Activated CD4-positive, alpha-beta T cell treated with anti-CD3 and anti-CD28 coated beads for 36 hours (primary cell): ENCODE measurements at regions not wholly inside any gene's neighbourhood (a gene's known extent, or its start where the extent isn't known, plus 50 kb on each side); places are given as distances from the start of the nearest gene placed in this dataset.
"Not testable (repeated sequence)": the region's sequence is repeated elsewhere in the genome, so short reads cannot be mapped to it uniquely, and the experiment has no call there.

Source experiments
- ATAC-seq: fragments of 200-7000 bp; cut with Tn5 transposase; one replicate; pipeline ENCODE4 v1.10.0; 2021; ENCODE audit warnings: mild to moderate bottlenecking, moderate library complexity
- CTCF ChIA-PET: fragments of 350-600 bp; sonication (Branson Sonifier 250); formaldehyde crosslinking; loops from one replicate; lab custom pipeline; 2021; ENCODE audit warnings: antibody characterized with exemption; lab: Charles Lee
- POLR2A ChIA-PET: fragments of 350-600 bp; sonication (Branson Sonifier 250); formaldehyde crosslinking; loops from one replicate; lab custom pipeline; 2021; ENCODE audit warnings: antibody characterized with exemption, inconsistent platforms; lab: Charles Lee
- DNase-seq: peaks from one replicate; pipeline ENCODE4 v3.0.0-alpha.2; 2020
- H3K27ac Mint-ChIP-seq: one replicate; pipeline ENCODE4 v1.8.0; 2021; ENCODE audit warnings: mixed read lengths
- H3K27me3 Mint-ChIP-seq: one replicate; pipeline ENCODE4 v1.8.0; 2021; ENCODE audit warnings: mixed read lengths
- H3K36me3 Mint-ChIP-seq: one replicate; pipeline ENCODE4 v1.8.0; 2021; ENCODE audit warnings: low read depth, mixed read lengths
- H3K4me1 Mint-ChIP-seq: one replicate; pipeline ENCODE4 v1.8.0; 2021; ENCODE audit warnings: mixed read lengths
- H3K4me3 Mint-ChIP-seq: one replicate; pipeline ENCODE4 v1.8.0; 2021; ENCODE audit warnings: mild to moderate bottlenecking, moderate library complexity, mixed read lengths
- H3K9me3 Mint-ChIP-seq: one replicate; pipeline ENCODE4 v1.8.0; 2021; ENCODE audit warnings: low read depth, mixed read lengths
- intact Hi-C, 2 experiments: fragments of 100-400 bp; cut with DNase I in 1 of 2; cut with micrococcal nuclease in 1 of 2; formaldehyde crosslinking; loops; one replicate each; pipeline versions ENCODE4 v1.14.2 to v1.15.1; 2022 to 2024; cut with DNase I, micrococcal nuclease

GRCh38 chr11:26860895-26861294, 133.0 kb upstream of the FIBIN start:
- Mint-ChIP-seq H3K4me3 (no peak overlapping the region), H3K36me3 (no peaks in the 10 kb centered on the region), H3K4me1 (no peaks in the 10 kb centered on the region), H3K9me3 (no peaks in the 10 kb centered on the region), H3K27me3 (no peaks in the 10 kb centered on the region), H3K27ac (no peak overlapping the region)
- DNase-seq (no peak), ATAC-seq (no peak)
- POLR2A ChIA-PET: no interaction called here
- CTCF ChIA-PET: no interaction called here
- intact Hi-C loops: no loop called here

- Mint-ChIP-seq H3K4me1 (no peaks in the 10 kb centered on the region), H3K9me3 (no peaks in the 10 kb centered on the region), H3K27ac (no peak overlapping the region), H3K4me3 (no peak overlapping the region), H3K36me3 (no peaks in the 10 kb centered on the region), H3K27me3 (no peaks in the 10 kb centered on the region)
- CTCF ChIA-PET: no interaction called here
- POLR2A ChIA-PET: no interaction called here
- intact Hi-C loops: no loop called here
- DNase-seq: no peak
- ATAC-seq: no peak
Observed at GRCh38 chr11:26862801-26863200, 131.1 kb upstream of the FIBIN start.

DNA sequence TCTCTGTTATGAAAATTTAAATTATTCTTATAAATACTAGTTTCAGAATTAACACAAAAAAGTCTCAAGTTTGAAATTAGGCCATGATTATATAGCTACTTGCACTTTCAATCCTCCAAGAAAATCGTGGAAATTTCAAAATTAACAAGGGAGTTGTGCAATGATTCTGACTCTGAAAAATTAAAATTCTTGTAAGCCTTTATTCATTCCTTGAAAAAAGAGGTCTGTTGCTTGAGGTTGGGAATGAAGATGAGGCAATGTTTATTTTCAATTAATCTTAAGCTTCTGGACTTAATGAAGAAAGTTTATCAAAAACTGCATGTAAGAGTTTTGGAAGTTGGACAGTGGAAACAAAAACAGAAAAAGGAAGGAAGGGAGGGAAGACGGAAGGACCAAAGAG, 128.2 kb upstream of the FIBIN start:
- no peaks in the 10 kb centered on the region for H3K4me1 Mint-ChIP-seq
- DNase-seq: no peak
- H3K36me3 Mint-ChIP-seq: no peaks in the 10 kb centered on the region
- no peaks in the 10 kb centered on the region for H3K27me3 Mint-ChIP-seq
- no peak overlapping the region for H3K4me3 Mint-ChIP-seq
- intact Hi-C loops: no loop called here
- ChIA-PET CTCF (no interaction called here), POLR2A (no interaction called here)
- no peaks in the 10 kb centered on the region for H3K9me3 Mint-ChIP-seq
- H3K27ac Mint-ChIP-seq: no peak overlapping the region
- no peak for ATAC-seq

- no peaks in the 10 kb centered on the region for H3K27me3 Mint-ChIP-seq
- H3K27ac Mint-ChIP-seq: no peak overlapping the region
- no peak overlapping the region for H3K4me3 Mint-ChIP-seq
- intact Hi-C loops: no loop called here
- DNase-seq: no peak
- peaks cover 5% of the 10 kb centered on the region for H3K9me3 Mint-ChIP-seq
- ChIA-PET POLR2A (no interaction called here), CTCF (no interaction called here)
- ATAC-seq: no peak
- no peaks in the 10 kb centered on the region for H3K4me1 Mint-ChIP-seq
- no peaks in the 10 kb centered on the region for H3K36me3 Mint-ChIP-seq
Observed at GRCh38 chr11:26867286-26867685, 126.6 kb upstream of the FIBIN start.

DNA sequence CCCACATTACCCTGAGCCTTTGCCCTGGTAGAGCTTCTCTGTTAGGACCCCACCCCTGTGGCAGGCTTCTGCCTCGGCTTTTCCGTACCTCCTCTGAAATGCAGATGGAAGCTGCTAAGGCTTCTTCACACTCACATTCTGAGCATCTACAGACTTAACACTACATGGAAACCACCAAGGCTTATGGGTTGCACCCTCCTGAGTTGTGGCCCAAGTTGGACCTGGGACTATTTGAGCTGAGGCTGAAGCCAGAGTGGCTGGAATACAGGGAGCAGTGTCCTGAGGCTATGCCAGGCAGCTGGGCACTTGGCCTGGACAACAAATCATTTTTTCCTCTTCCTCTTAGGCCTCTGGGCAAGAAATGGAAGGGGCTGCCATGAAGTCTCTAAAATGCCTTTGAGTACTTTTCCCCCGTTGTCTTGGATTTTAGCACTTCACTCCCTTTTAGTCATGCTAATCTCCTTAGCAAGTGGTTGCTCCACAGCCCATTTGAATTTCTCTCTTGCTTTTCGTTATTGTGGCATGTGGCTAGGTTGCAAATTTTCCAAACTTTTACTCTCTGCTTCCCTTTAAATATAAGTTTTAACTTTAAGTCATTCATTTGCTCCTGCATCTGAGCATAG, 114.8 kb upstream of the FIBIN start:
- no peaks in the 10 kb centered on the region for H3K27me3 Mint-ChIP-seq
- no peak overlapping the region for H3K4me3 Mint-ChIP-seq
- CTCF ChIA-PET: no interaction called here
- DNase-seq: no peak
- no peak for ATAC-seq
- H3K9me3 Mint-ChIP-seq: peaks cover 14% of the 10 kb centered on the region
- intact Hi-C loops: no loop called here
- no peaks in the 10 kb centered on the region for H3K4me1 Mint-ChIP-seq
- POLR2A ChIA-PET: no interaction called here
- H3K27ac Mint-ChIP-seq: no peak overlapping the region
- H3K36me3 Mint-ChIP-seq: no peaks in the 10 kb centered on the region

- H3K9me3 Mint-ChIP-seq: peaks cover 19% of the 10 kb centered on the region
- DNase-seq, ATAC-seq, POLR2A ChIA-PET, CTCF ChIA-PET, H3K36me3 Mint-ChIP-seq, H3K27me3 Mint-ChIP-seq, H3K27ac Mint-ChIP-seq, H3K4me1 Mint-ChIP-seq, H3K4me3 Mint-ChIP-seq, intact Hi-C loops: not testable (repeated sequence)
Observed at GRCh38 chr11:26882363-26882880, 111.5 kb upstream of the FIBIN start.

DNA sequence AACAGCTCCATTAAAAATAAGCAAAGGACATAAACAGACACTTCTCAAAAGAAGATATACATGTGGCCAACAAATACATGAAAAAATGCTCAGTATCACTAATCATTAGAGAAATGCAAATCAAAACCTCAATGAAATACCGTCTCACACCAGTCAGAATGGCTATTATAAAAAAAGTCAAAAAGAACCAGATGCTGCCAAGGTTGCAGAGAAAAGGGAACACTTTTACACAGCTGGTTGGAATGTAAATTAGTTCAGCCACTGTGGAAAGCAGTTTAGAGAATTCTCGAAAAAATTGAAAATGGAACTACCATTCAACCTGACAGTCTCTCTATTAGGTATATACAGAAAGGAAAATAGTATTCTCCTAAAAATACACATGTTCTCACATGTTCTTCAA, 102.4 kb upstream of the FIBIN start:
- intact Hi-C loops: no loop called here
- CTCF ChIA-PET: no interaction called here
- Mint-ChIP-seq H3K27ac (no peak overlapping the region), H3K4me1 (no peaks in the 10 kb centered on the region), H3K36me3 (no peaks in the 10 kb centered on the region), H3K27me3 (no peaks in the 10 kb centered on the region), H3K4me3 (no peak overlapping the region), H3K9me3 (peaks cover 23% of the 10 kb centered on the region)
- POLR2A ChIA-PET: no interaction called here
- ATAC-seq (no peak), DNase-seq (no peak)

DNA sequence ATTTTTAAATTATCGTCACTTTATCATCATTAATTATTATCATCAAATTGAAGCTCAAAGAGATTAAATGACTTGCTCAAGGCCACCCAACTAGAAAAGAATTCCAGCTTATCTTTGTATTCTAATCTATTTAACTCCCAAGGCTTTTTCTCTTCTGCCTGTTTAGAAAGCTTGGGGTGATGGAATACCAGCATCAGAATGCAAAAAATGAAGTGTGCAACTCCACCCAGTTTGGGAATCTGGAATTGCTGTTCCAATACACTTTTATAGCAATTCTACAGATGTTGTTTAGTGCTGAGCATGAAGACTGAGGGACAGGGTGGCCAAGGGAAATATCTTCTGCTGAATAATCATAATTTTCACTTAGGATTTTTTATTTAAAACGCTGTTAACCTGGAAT, 97.2 kb upstream of the FIBIN start:
- POLR2A ChIA-PET: no interaction called here
- no peaks in the 10 kb centered on the region for H3K36me3 Mint-ChIP-seq
- no peaks in the 10 kb centered on the region for H3K27me3 Mint-ChIP-seq
- H3K4me1 Mint-ChIP-seq: no peaks in the 10 kb centered on the region
- H3K27ac Mint-ChIP-seq: no peak overlapping the region
- DNase-seq (no peak), ATAC-seq (no peak)
- intact Hi-C loops: no loop called here
- no peak overlapping the region for H3K4me3 Mint-ChIP-seq
- peaks cover 15% of the 10 kb centered on the region for H3K9me3 Mint-ChIP-seq
- CTCF ChIA-PET: interaction anchor here (0.7 kb wide), 1 partner anchor 27 kb away, joined by 3 read pairs; no protein-coding TSS in a partner anchor

DNA sequence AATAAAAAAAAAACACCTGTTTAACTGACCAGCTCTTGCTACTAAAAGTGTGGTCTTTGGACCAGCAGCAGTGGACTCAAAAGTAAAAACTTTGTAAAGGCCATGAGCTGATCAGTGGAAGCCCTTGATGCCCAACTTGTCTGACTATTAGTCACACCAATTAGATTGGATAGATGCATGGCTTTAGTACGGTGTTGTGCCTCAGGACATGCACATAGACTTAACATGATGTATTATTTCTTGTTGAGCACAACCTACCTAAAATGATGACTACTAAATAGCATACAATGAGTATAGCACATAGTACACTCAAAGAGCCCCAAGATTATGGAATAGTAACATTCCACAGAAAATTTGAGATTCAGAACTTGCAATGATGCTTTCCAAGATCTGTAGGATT, 95.1 kb upstream of the FIBIN start:
- no peak overlapping the region for H3K27ac Mint-ChIP-seq
- no peaks in the 10 kb centered on the region for H3K27me3 Mint-ChIP-seq
- no peaks in the 10 kb centered on the region for H3K4me1 Mint-ChIP-seq
- intact Hi-C loops: no loop called here
- H3K9me3 Mint-ChIP-seq: peaks cover 9% of the 10 kb centered on the region
- H3K4me3 Mint-ChIP-seq: no peak overlapping the region
- no peak for ATAC-seq
- DNase-seq: no peak
- CTCF ChIA-PET: no interaction called here
- POLR2A ChIA-PET: no interaction called here
- no peaks in the 10 kb centered on the region for H3K36me3 Mint-ChIP-seq

DNA sequence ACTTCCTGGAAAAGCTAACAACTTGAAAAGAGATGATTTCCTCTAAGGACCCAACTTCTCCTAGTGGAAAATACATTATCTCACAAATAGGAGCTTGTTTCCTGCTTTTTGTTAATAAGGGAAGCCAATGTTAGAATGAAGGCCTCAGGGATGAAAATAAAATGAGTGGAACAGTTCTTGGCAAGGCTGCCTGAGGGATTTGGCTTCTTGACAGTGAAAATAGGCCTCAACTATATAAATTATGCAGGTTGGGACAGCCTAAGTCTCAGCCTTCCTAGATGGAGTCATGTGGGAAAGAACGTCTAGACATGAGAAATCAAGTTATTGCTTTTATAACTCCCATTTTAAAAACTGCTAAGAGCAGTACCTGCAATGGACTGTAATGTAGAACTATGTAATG, 92.8 kb upstream of the FIBIN start:
- Mint-ChIP-seq H3K9me3 (no peaks in the 10 kb centered on the region), H3K27me3 (no peaks in the 10 kb centered on the region), H3K4me3 (no peak overlapping the region), H3K27ac (no peak overlapping the region), H3K4me1 (no peaks in the 10 kb centered on the region), H3K36me3 (no peaks in the 10 kb centered on the region)
- intact Hi-C loops: no loop called here
- ATAC-seq: no peak
- no peak for DNase-seq
- ChIA-PET POLR2A (no interaction called here), CTCF (no interaction called here)

DNA sequence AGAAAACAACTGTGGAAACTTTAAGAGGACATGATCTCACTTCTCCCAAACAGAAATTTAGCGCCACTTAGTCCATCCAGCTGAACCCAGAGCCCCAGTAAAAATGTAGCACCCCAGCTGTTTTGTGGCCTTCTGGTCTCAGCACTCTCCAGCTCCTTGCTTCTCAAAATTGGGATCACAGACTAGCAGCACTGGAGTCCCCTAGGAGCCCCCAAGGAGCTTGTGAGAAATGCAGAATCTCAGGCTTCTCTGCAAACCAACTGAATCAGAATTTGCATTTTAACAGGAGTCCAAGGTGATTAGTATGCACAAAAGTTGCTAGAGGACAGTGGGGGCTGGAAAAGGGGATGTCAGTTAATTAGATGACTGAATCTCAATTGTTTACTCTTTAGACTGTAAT, 89.8 kb upstream of the FIBIN start:
- peaks cover 3% of the 10 kb centered on the region for H3K9me3 Mint-ChIP-seq
- no peaks in the 10 kb centered on the region for H3K36me3 Mint-ChIP-seq
- no peak overlapping the region for H3K4me3 Mint-ChIP-seq
- POLR2A ChIA-PET: no interaction called here
- DNase-seq (no peak), ATAC-seq (no peak)
- no peaks in the 10 kb centered on the region for H3K27me3 Mint-ChIP-seq
- no peak overlapping the region for H3K27ac Mint-ChIP-seq
- H3K4me1 Mint-ChIP-seq: no peaks in the 10 kb centered on the region
- CTCF ChIA-PET: no interaction called here
- intact Hi-C loops: no loop called here

GRCh38 chr11:26904801-26905200, 89.1 kb upstream of the FIBIN start:
- ChIA-PET POLR2A (no interaction called here), CTCF (no interaction called here)
- no peaks in the 10 kb centered on the region for H3K27me3 Mint-ChIP-seq
- H3K4me1 Mint-ChIP-seq: no peaks in the 10 kb centered on the region
- H3K9me3 Mint-ChIP-seq: peaks cover 3% of the 10 kb centered on the region
- H3K27ac Mint-ChIP-seq: no peak overlapping the region
- ATAC-seq: no peak
- no peaks in the 10 kb centered on the region for H3K36me3 Mint-ChIP-seq
- no peak for DNase-seq
- intact Hi-C loops: no loop called here
- no peak overlapping the region for H3K4me3 Mint-ChIP-seq
